HEK293T (cell line): ENCODE measurements at regions not wholly inside any gene's neighbourhood (a gene's known extent, or its start where the extent isn't known, plus 50 kb on each side); places are given as distances from the start of the nearest gene placed in this dataset.

Experiments used
- BHLHE40 ChIP-seq: fragments of 450-650 bp; IDR thresholded peaks from 2 replicates; pipeline ENCODE4 v1.6.1; 2016; ENCODE audit warnings: mild to moderate bottlenecking, moderate library complexity, borderline replicate concordance
- ELF4 ChIP-seq: fragments of 450-650 bp; IDR thresholded peaks from 2 replicates; pipeline ENCODE4 v1.6.1; 2017; ENCODE audit warnings: antibody characterized with exemption
- FOXA1 ChIP-seq: fragments of 450-650 bp; IDR thresholded peaks from 2 replicates; pipeline ENCODE4 v1.6.1; 2016; ENCODE audit warnings: mild to moderate bottlenecking
- FOXK2 ChIP-seq: fragments of 450-650 bp; IDR thresholded peaks from 2 replicates; pipeline ENCODE4 v1.6.1; 2016; ENCODE audit warnings: mild to moderate bottlenecking
- FOXM1 ChIP-seq: fragments of 450-650 bp; IDR thresholded peaks from 2 replicates; pipeline ENCODE4 v1.6.1; 2017; ENCODE audit warnings: mild to moderate bottlenecking, borderline replicate concordance
- HDGF ChIP-seq: fragments of 450-650 bp; IDR thresholded peaks from 2 replicates; pipeline ENCODE4 v1.6.1; 2017; ENCODE audit warnings: antibody characterized with exemption, borderline replicate concordance
- SUZ12 ChIP-seq: fragments of 450-650 bp; IDR thresholded peaks from 2 replicates; pipeline ENCODE4 v1.6.1; 2016; ENCODE audit warnings: mild to moderate bottlenecking

GRCh38 chr4:188854436-188854835 lies 715.2 kb downstream of the TRIML1 start:
- TF ChIP-seq BHLHE40: no peak
- no peak for TF ChIP-seq FOXA1
- TF ChIP-seq HDGF: no peak
- TF ChIP-seq FOXK2: no peak
- TF ChIP-seq SUZ12: no peak
- no peak for TF ChIP-seq FOXM1
- no peak for TF ChIP-seq ELF4
